ENCODE measurements at regions not wholly inside any gene's neighbourhood (a gene's known extent, or its start where the extent isn't known, plus 50 kb on each side); places are given as distances from the start of the nearest gene placed in this dataset.

DNA sequence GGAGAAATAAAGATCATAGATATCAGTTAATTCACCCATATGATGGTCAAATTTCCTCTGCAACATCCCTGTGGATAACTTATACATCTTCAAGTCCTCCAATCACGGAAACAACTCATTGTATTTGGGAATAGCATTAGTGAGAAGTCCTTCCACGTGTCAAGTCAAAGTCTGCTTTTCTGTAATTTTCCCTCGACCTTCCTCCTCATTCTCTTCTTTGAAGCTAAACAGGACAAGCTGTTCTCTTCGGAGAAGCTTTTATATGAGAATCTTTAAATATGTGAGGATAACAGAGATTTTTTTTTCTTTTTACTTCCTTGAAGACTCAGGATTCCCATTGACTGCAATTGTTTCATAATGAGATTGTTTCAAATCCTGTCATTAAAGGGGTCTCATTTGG, 230.4 kb downstream of the ZPLD1 start:
- no peak for FAIRE-seq
- Histone ChIP-seq H3K27me3 (ENCODE audit: control insufficient read depth, insufficient read depth, low read length) (no peaks in the 10 kb centered on the region), H3K9ac (ENCODE audit: low read length in 3 of 3) (no peak overlapping the region), H3K4me1 (ENCODE audit: control insufficient read depth in 2 of 3, insufficient read depth in 2 of 3, low read depth in 1 of 3, low read length in 3 of 3) (no peaks in the 10 kb centered on the region), H3K27ac (ENCODE audit: low read depth in 2 of 2, low read length in 2 of 2) (no peak overlapping the region), H3K36me3 (ENCODE audit: control insufficient read depth in 2 of 3, insufficient read depth in 3 of 3, low read length in 3 of 3) (no peaks in the 10 kb centered on the region), H3K4me3 (ENCODE audit: low read length in 3 of 3) (no peak overlapping the region), H3K9me3 (ENCODE audit: control insufficient read depth in 2 of 3, insufficient read depth in 1 of 3, low read length in 3 of 3) (no peaks in the 10 kb centered on the region)
- intact Hi-C loops (cut with DNase I) = no loop called here
- TF ChIP-seq, protein P1, sequence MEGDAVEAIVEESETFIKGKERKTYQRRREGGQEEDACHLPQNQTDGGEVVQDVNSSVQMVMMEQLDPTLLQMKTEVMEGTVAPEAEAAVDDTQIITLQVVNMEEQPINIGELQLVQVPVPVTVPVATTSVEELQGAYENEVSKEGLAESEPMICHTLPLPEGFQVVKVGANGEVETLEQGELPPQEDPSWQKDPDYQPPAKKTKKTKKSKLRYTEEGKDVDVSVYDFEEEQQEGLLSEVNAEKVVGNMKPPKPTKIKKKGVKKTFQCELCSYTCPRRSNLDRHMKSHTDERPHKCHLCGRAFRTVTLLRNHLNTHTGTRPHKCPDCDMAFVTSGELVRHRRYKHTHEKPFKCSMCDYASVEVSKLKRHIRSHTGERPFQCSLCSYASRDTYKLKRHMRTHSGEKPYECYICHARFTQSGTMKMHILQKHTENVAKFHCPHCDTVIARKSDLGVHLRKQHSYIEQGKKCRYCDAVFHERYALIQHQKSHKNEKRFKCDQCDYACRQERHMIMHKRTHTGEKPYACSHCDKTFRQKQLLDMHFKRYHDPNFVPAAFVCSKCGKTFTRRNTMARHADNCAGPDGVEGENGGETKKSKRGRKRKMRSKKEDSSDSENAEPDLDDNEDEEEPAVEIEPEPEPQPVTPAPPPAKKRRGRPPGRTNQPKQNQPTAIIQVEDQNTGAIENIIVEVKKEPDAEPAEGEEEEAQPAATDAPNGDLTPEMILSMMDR (IDR thresholded peaks at IDR 0.05; ENCODE audit: borderline replicate concordance, extremely low read depth, insufficient read depth) = no peak
- DNase-seq = no peak

DNA sequence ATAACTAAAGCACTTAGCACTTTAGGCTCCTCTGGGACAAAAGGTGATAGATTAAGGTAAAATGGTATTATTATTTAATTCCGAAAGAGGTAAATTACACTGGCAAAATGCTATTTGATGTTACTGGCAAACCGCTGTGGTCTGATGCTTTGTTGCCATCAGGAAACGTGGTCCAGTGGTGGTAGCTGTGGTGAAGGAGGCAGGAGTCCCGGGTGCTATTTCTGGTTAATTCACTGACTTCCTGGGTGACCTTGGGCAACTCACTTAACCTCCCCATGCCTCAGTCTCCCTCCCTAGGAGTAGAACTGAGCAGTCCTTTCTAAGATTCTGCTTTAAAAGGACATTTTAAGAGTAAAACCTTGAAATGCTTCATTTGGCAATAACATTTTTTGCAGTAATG, 233.4 kb downstream of the ZPLD1 start:
- H3K27ac ChIP-seq (ENCODE audit: low read depth in 2 of 2, low read length in 2 of 2) = no peak overlapping the region
- no peaks in the 10 kb centered on the region for H3K9me3 ChIP-seq (ENCODE audit: control insufficient read depth in 2 of 3, insufficient read depth in 1 of 3, low read length in 3 of 3)
- no peak overlapping the region for H3K9ac ChIP-seq (ENCODE audit: low read length in 3 of 3)
- no peaks in the 10 kb centered on the region for H3K4me1 ChIP-seq (ENCODE audit: control insufficient read depth in 2 of 3, insufficient read depth in 2 of 3, low read depth in 1 of 3, low read length in 3 of 3)
- H3K4me3 ChIP-seq (ENCODE audit: low read length in 3 of 3) = no peak overlapping the region
- intact Hi-C loops (cut with DNase I) = no loop called here
- no peak for DNase-seq
- TF ChIP-seq, protein P1 (IDR thresholded peaks at IDR 0.05; ENCODE audit: borderline replicate concordance, extremely low read depth, insufficient read depth) = no peak
- no peaks in the 10 kb centered on the region for H3K36me3 ChIP-seq (ENCODE audit: control insufficient read depth in 2 of 3, insufficient read depth in 3 of 3, low read length in 3 of 3)
- no peaks in the 10 kb centered on the region for H3K27me3 ChIP-seq (ENCODE audit: control insufficient read depth, insufficient read depth, low read length)
- FAIRE-seq = no peak

DNA sequence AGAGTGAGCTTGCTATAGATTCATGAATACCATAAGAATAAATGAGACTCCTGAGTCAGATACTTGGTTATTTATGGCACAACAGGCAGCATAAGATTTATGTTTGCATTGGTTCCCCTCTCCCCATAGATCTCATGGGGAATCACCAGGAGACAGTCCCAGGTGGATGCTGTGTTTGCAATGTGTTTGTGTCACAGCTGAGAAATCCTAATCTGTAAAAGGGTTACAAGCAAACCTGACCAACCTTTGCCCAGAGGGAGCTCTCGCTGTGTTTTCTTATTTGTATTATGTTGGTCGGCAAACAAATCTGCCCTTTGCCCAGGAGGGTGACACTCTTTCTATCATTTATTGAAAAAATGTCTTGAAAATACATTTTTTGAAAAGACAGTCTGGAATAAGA, 236.2 kb downstream of the ZPLD1 start:
- Histone ChIP-seq H3K4me1 (ENCODE audit: control insufficient read depth in 2 of 3, insufficient read depth in 2 of 3, low read depth in 1 of 3, low read length in 3 of 3) (no peaks in the 10 kb centered on the region), H3K9ac (ENCODE audit: low read length in 3 of 3) (no peak overlapping the region), H3K9me3 (ENCODE audit: control insufficient read depth in 2 of 3, insufficient read depth in 1 of 3, low read length in 3 of 3) (no peaks in the 10 kb centered on the region), H3K36me3 (ENCODE audit: control insufficient read depth in 2 of 3, insufficient read depth in 3 of 3, low read length in 3 of 3) (no peaks in the 10 kb centered on the region), H3K27ac (ENCODE audit: low read depth in 2 of 2, low read length in 2 of 2) (no peak overlapping the region), H3K27me3 (ENCODE audit: control insufficient read depth, insufficient read depth, low read length) (no peaks in the 10 kb centered on the region), H3K4me3 (ENCODE audit: low read length in 3 of 3) (no peak overlapping the region)
- TF ChIP-seq, protein P1 (IDR thresholded peaks at IDR 0.05; ENCODE audit: borderline replicate concordance, extremely low read depth, insufficient read depth) = no peak
- FAIRE-seq = no peak
- no peak for DNase-seq
- intact Hi-C loops (cut with DNase I) = no loop called here

DNA sequence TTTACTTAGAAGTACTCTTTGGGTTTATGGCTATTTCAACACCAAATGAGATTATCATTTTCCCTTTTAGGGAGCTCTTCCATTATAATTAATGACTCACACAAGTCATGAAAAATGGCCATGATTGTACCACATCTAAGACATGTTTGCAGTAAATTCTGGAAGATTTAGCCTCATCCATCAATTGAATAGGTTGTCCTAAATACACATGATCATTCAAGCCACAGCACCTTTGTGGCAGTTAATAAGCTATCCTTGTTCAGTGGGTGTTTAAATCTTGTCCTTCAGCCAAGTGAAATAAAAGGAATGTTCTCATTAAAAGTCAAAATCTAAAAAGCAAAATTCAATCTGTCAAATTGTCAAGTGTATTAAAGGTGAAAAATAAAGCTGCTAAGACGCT, 237.5 kb downstream of the ZPLD1 start:
- DNase-seq (no peak), FAIRE-seq (no peak)
- Histone ChIP-seq H3K9me3 (ENCODE audit: control insufficient read depth in 2 of 3, insufficient read depth in 1 of 3, low read length in 3 of 3) (no peaks in the 10 kb centered on the region), H3K36me3 (ENCODE audit: control insufficient read depth in 2 of 3, insufficient read depth in 3 of 3, low read length in 3 of 3) (no peaks in the 10 kb centered on the region), H3K9ac (ENCODE audit: low read length in 3 of 3) (no peak overlapping the region), H3K27me3 (ENCODE audit: control insufficient read depth, insufficient read depth, low read length) (no peaks in the 10 kb centered on the region), H3K4me3 (ENCODE audit: low read length in 3 of 3) (no peak overlapping the region), H3K27ac (ENCODE audit: low read depth in 2 of 2, low read length in 2 of 2) (no peak overlapping the region), H3K4me1 (ENCODE audit: control insufficient read depth in 2 of 3, insufficient read depth in 2 of 3, low read depth in 1 of 3, low read length in 3 of 3) (no peaks in the 10 kb centered on the region)
- intact Hi-C loops (cut with DNase I) = no loop called here
- TF ChIP-seq, protein P1 (IDR thresholded peaks at IDR 0.05; ENCODE audit: borderline replicate concordance, extremely low read depth, insufficient read depth) = no peak
